Thyroid gland (tissue), 4 donors: ENCODE measurements at regions not wholly inside any gene's neighbourhood (a gene's known extent, or its start where the extent isn't known, plus 50 kb on each side); places are given as distances from the start of the nearest gene placed in this dataset.
A peak's percentile ranks its signal among the peaks of the same experiment; 100 is the strongest.

Experiments used
- DNase-seq, 2 donors: peaks; one replicate each; pipeline ENCODE4 v3.0.0-alpha.2; 2019
- H3K27ac ChIP-seq, 3 donors: fragments of 200-600 bp; sonication (generic); 1 replicate in 2 of 3; 2 replicates in 1 of 3; pipeline ENCODE4 v1.5.1; 2016 to 2019; ENCODE audit warnings: mild to moderate bottlenecking in 1 of 3, moderate library complexity in 1 of 3
- H3K27me3 ChIP-seq: fragments of 200-600 bp; sonication (generic); one replicate; pipeline ENCODE4 v1.5.1; 2019
- H3K36me3 ChIP-seq, 2 donors: fragments of 200-600 bp; sonication (generic); one replicate each; pipeline ENCODE4 v1.5.1; 2016 to 2019
- H3K4me1 ChIP-seq, 2 donors: fragments of 200-600 bp; sonication (generic); one replicate each; pipeline ENCODE4 v1.5.1; 2017 to 2019
- H3K4me3 ChIP-seq, 3 donors: fragments of 200-600 bp; sonication (generic); replicated peaks in 1 of 3; 1 replicate in 2 of 3; 2 replicates in 1 of 3; pipeline ENCODE4 v1.5.1; 2016; ENCODE audit warnings: mild to moderate bottlenecking in 1 of 3
- H3K9me3 ChIP-seq: fragments of 200-600 bp; sonication (generic); one replicate; pipeline ENCODE4 v1.5.1; 2017
- POLR2A ChIP-seq, 2 donors: fragments of 450-650 bp; IDR thresholded peaks; one replicate each; pipeline ENCODE4 v1.6.1; 2017; ENCODE audit warnings: antibody characterized with exemption in 2 of 2, mild to moderate bottlenecking in 2 of 2, moderate library complexity in 1 of 2
- WGBS, 2 donors: methylation state at CpG; one replicate each; pipeline ENCODE4 v1.1.5; 2017; 5-methylcytosine and 5-hydroxymethylcytosine counted together
- intact Hi-C: fragments of 100-400 bp; cut with DNase I; formaldehyde crosslinking; loops from one replicate; pipeline ENCODE4 v1.15.1; 2023
- TF ChIP-seq, protein P1 (sequence below), 6 experiments: fragments of 200-600 bp in 3 of 6; fragments of 450-650 bp in 3 of 6; sonication (generic) in 3 of 6; IDR thresholded peaks; one replicate each; pipeline ENCODE4 v1.5.1; 2016 to 2019; ENCODE audit warnings: antibody characterized with exemption in 6 of 6, mild to moderate bottlenecking in 2 of 6, inconsistent platforms in 1 of 6, moderate library complexity in 1 of 6

DNA sequence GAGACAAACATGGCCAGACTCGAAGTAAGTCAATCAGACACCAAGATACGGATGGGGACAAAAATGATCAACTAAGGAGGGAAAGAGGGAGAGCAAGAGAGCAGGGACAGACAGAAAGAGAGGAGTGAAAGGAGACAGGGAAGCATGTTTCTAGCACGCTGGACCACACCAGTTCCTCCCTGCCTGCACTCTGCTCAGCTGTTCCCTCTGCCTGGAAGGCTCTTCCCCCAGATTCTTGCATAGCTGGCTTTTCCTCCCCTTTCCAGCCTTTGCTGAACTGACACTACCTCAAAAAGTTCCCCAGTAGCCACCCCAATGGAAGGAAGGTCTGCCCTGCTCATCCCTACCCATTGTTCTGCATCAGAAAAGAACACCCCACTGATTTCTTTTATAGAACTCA lies 185.9 kb downstream of the MAFB start:
- Histone ChIP-seq H3K9me3 (no peaks in the 10 kb centered on the region), H3K4me3 (no peak overlapping the region), H3K27me3 (no peaks in the 10 kb centered on the region), H3K36me3 (no peaks in the 10 kb centered on the region), H3K4me1 (no peaks in the 10 kb centered on the region), H3K27ac (no peak overlapping the region)
- WGBS, 2 donors = 62 to 71% methylated on average over 3 of the region's 3 CpGs
- TF ChIP-seq, protein P1, sequence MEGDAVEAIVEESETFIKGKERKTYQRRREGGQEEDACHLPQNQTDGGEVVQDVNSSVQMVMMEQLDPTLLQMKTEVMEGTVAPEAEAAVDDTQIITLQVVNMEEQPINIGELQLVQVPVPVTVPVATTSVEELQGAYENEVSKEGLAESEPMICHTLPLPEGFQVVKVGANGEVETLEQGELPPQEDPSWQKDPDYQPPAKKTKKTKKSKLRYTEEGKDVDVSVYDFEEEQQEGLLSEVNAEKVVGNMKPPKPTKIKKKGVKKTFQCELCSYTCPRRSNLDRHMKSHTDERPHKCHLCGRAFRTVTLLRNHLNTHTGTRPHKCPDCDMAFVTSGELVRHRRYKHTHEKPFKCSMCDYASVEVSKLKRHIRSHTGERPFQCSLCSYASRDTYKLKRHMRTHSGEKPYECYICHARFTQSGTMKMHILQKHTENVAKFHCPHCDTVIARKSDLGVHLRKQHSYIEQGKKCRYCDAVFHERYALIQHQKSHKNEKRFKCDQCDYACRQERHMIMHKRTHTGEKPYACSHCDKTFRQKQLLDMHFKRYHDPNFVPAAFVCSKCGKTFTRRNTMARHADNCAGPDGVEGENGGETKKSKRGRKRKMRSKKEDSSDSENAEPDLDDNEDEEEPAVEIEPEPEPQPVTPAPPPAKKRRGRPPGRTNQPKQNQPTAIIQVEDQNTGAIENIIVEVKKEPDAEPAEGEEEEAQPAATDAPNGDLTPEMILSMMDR (IDR thresholded peaks at IDR 0.05) = no peak
- TF ChIP-seq POLR2A (IDR thresholded peaks at IDR 0.05) = no peak
- intact Hi-C loops = no loop called here
- DNase-seq = no peak

DNA sequence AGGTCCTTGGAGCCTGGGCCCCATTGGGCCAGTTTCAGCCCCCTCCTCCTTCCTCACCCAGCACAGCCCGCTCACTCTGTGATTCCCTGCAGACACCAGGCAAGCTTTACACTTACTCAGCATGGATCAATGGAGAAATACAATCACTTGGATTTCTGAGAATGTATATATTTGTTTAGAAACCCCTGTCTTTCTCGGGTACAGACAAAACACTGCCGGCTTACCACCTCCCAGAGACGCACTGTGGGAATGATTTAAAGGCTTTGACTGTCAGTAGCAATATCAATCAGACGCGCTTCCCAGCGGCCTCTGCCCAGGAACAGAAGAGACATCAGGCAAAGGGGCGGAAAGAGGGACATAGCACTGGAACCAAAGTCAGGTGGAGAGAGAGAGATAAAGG lies 186.5 kb downstream of the MAFB start:
- no peak overlapping the region for H3K27ac ChIP-seq
- intact Hi-C loops = no loop called here
- H3K4me3 ChIP-seq = no peak overlapping the region
- H3K9me3 ChIP-seq = no peaks in the 10 kb centered on the region
- H3K4me1 ChIP-seq = no peaks in the 10 kb centered on the region
- TF ChIP-seq, protein P1 (IDR thresholded peaks at IDR 0.05) = no peak
- TF ChIP-seq POLR2A (IDR thresholded peaks at IDR 0.05) = no peak
- 48 to 51% methylated on average over 8 of the region's 8 CpGs for WGBS, 2 donors
- no peak for DNase-seq
- no peaks in the 10 kb centered on the region for H3K36me3 ChIP-seq
- H3K27me3 ChIP-seq = no peaks in the 10 kb centered on the region

DNA sequence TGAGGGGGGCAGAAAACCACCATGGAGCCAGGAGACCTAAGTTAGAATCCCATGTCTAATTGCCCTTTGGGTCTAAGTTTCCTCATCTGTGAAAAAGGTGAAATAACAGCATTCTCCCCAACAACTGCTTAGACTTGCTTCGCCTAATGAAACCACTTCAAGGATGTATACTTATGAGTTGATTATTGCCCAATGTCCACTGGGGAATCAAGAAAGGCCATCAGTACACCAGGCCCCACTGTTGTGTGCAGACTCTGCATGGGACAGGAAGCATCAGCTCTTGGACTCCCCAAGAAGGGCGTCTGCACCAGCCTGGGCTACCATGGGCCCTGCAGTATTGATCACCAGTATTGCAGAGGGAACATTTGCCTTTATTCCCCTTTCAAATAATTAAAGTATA lies 189.6 kb downstream of the MAFB start:
- no peaks in the 10 kb centered on the region for H3K9me3 ChIP-seq
- 88 to 93% methylated on average over 2 of the region's 2 CpGs for WGBS, 2 donors
- H3K4me1 ChIP-seq = no peaks in the 10 kb centered on the region
- no peaks in the 10 kb centered on the region for H3K27me3 ChIP-seq
- DNase-seq = no peak
- intact Hi-C loops = no loop called here
- no peaks in the 10 kb centered on the region for H3K36me3 ChIP-seq
- H3K27ac ChIP-seq = no peak overlapping the region
- H3K4me3 ChIP-seq = no peak overlapping the region
- TF ChIP-seq, protein P1 (IDR thresholded peaks at IDR 0.05) = no peak
- no peak for TF ChIP-seq POLR2A (IDR thresholded peaks at IDR 0.05)

DNA sequence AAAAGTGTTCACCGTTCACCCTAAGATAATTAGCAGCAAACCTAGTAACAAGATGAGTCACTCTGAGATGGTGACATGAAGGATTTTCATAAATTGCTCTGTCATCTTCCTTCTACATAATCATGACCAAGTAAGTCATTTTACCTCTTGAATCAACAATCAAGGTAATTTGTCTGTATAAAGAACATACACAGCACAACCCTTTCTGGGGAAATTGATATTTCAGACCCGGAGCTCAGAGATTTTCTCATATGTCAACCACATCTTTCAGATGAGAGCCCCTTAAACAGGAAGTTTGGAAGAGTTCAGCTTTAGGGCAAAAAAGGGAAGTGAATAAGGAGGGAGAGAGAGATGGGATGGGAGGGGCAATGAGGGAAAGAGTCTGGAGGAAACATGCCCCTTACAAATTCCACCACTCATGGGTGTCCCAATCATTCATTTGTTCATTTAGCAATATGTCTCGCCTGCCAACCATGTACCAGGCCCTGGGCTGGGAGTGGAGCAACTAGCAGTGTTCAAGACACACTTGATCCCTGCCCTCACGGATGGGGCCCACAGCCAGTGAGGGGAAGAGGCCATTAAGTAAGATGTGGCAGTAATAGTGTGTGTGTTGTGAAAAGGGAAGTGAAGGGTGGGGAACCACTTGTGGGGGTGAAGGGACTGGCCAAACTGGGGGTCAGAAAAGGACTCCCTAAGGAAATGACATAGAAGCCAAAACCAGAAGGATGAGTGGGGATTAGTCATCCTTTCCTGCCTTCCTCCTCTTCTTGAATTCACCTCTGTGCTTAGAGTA lies 190.9 kb downstream of the MAFB start:
- TF ChIP-seq, protein P1 (IDR thresholded peaks at IDR 0.05) = no peak
- TF ChIP-seq POLR2A (IDR thresholded peaks at IDR 0.05) = no peak
- peak in 1 of 2 donors; percentile 10 for DNase-seq
- Histone ChIP-seq H3K27ac (no peak overlapping the region), H3K36me3 (no peaks in the 10 kb centered on the region), H3K4me1 (peaks cover 0 to 5% of the 10 kb centered on the region in 2 donors), H3K4me3 (no peak overlapping the region), H3K27me3 (no peaks in the 10 kb centered on the region), H3K9me3 (no peaks in the 10 kb centered on the region)
- intact Hi-C loops = no loop called here
- WGBS, 2 donors = 67 to 71% methylated on average over 4 of the region's 4 CpGs

DNA sequence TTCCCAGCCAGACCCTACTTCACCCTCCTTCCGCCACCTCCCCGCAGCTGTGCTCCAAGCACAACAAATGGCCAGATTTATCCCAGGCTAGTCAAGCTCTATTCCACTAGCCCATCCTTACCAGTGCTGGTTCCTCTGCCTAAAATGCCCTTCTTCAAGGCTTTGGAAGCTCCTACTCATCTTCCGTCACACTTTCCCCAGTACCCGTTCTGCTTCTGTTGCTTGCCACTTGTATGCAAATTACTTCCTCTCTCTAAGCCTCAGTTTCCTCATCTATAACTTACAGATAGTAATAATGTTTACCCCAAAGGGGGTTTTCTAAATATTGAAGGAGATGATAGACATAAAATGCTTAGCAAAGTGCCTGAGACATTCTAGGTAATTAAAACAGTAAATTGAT lies 193.1 kb downstream of the MAFB start:
- Histone ChIP-seq H3K4me1 (peaks cover 0 to 5% of the 10 kb centered on the region in 2 donors), H3K9me3 (no peaks in the 10 kb centered on the region), H3K27ac (no peak overlapping the region), H3K4me3 (no peak overlapping the region), H3K27me3 (no peaks in the 10 kb centered on the region), H3K36me3 (no peaks in the 10 kb centered on the region)
- 88 to 95% methylated on average over 4 of the region's 4 CpGs for WGBS, 2 donors
- intact Hi-C loops = no loop called here
- no peak for TF ChIP-seq POLR2A (IDR thresholded peaks at IDR 0.05)
- TF ChIP-seq, protein P1 (IDR thresholded peaks at IDR 0.05) = no peak
- no peak for DNase-seq
